ENCODE measurements at regions not wholly inside any gene's neighbourhood (a gene's known extent, or its start where the extent isn't known, plus 50 kb on each side); places are given as distances from the start of the nearest gene placed in this dataset.
A peak's percentile ranks its signal among the peaks of the same experiment; 100 is the strongest.

GRCh38 chr10:42952349-42952748, 124.5 kb upstream of the RET start:
- DNase-seq (ENCODE audit: low spot score) = no peak

GRCh38 chr10:42952931-42953683, 123.8 kb upstream of the RET start:
- no peak for DNase-seq (ENCODE audit: low spot score)

- DNase-seq (ENCODE audit: low spot score) = no peak
Measured at GRCh38 chr10:42953684-42954674, 122.9 kb upstream of the RET start.

GRCh38 chr10:42954766-42955492, 121.9 kb upstream of the RET start:
- no peak for DNase-seq (ENCODE audit: low spot score)

GRCh38 chr10:42955493-42955889, 121.4 kb upstream of the RET start:
- DNase-seq (ENCODE audit: low spot score) = no peak

- no peak for DNase-seq (ENCODE audit: low spot score)
Measured at GRCh38 chr10:42956045-42956444, 120.8 kb upstream of the RET start.

GRCh38 chr10:42958142-42958868, 118.6 kb upstream of the RET start:
- DNase-seq (ENCODE audit: low spot score) = no peak

GRCh38 chr10:42959833-42960232, 117.0 kb upstream of the RET start:
- no peak for DNase-seq (ENCODE audit: low spot score)

- DNase-seq (ENCODE audit: low spot score) = peak; percentile 33
Measured at GRCh38 chr10:42960491-42960990, 116.3 kb upstream of the RET start.

GRCh38 chr10:42960991-42961795, 115.7 kb upstream of the RET start:
- no peak for DNase-seq (ENCODE audit: low spot score)

GRCh38 chr10:42961796-42962109, 115.1 kb upstream of the RET start:
- DNase-seq (ENCODE audit: low spot score) = no peak

- no peak for DNase-seq (ENCODE audit: low spot score)
Measured at GRCh38 chr10:42962110-42962901, 114.6 kb upstream of the RET start.

GRCh38 chr10:42962902-42963231, 114.0 kb upstream of the RET start:
- DNase-seq (ENCODE audit: low spot score) = no peak

- no peak for DNase-seq (ENCODE audit: low spot score)
Measured at GRCh38 chr10:42963312-42963711, 113.6 kb upstream of the RET start.

- no peak for DNase-seq (ENCODE audit: low spot score)
Measured at GRCh38 chr10:42969147-42969546, 107.7 kb upstream of the RET start.

GRCh38 chr10:42969909-42970308, 107.0 kb upstream of the RET start:
- no peak for DNase-seq (ENCODE audit: low spot score)

- no peak for DNase-seq (ENCODE audit: low spot score)
Measured at GRCh38 chr10:42970451-42971250, 106.2 kb upstream of the RET start.

GRCh38 chr10:42971251-42971599, 105.6 kb upstream of the RET start:
- no peak for DNase-seq (ENCODE audit: low spot score)

- no peak for DNase-seq (ENCODE audit: low spot score)
Measured at GRCh38 chr10:42972946-42973345, 103.9 kb upstream of the RET start.
